Kidney (tissue), 13 donors: ENCODE measurements at regions not wholly inside any gene's neighbourhood (a gene's known extent, or its start where the extent isn't known, plus 50 kb on each side); places are given as distances from the start of the nearest gene placed in this dataset.

Source experiments
- DNase-seq, 5 donors: peaks; one replicate each; pipeline ENCODE4 v3.0.0-alpha.2; 2013 to 2020
- FAIRE-seq: peaks from 2 replicates; lab custom pipeline; 2012; peaks lifted over from hg19 to GRCh38; lab: Jason Lieb, UNC
- H3K27ac ChIP-seq, 2 donors: one replicate each; pipeline ENCODE4 v1.7.0; 2013; ENCODE audit warnings: low read depth in 2 of 2, low read length in 2 of 2, inconsistent platforms in 1 of 2
- H3K27me3 ChIP-seq: one replicate; pipeline ENCODE4 v1.7.1; 2013; ENCODE audit warnings: low read length, inconsistent platforms; ENCODE audit not compliant: control insufficient read depth, insufficient read depth
- H3K36me3 ChIP-seq, 3 donors: one replicate each; pipeline versions ENCODE4 v1.7.0 to v1.7.1; 2013; ENCODE audit warnings: low read length in 3 of 3, control low read depth in 1 of 3, inconsistent platforms in 1 of 3; ENCODE audit not compliant: insufficient read depth in 3 of 3, control insufficient read depth in 2 of 3
- H3K4me1 ChIP-seq, 3 donors: one replicate each; pipeline versions ENCODE4 v1.7.0 to v1.7.1; 2013; ENCODE audit warnings: low read length in 3 of 3, inconsistent platforms in 1 of 3, low read depth in 1 of 3; ENCODE audit not compliant: control insufficient read depth in 2 of 3, insufficient read depth in 2 of 3
- H3K4me3 ChIP-seq, 3 donors: one replicate each; pipeline versions ENCODE4 v1.7.0 to v1.8.1; 2013; ENCODE audit warnings: low read length in 3 of 3, control low read depth in 1 of 3, inconsistent platforms in 1 of 3
- H3K9ac ChIP-seq, 3 donors: one replicate each; pipeline versions ENCODE4 v1.7.0 to v1.7.1; 2013; ENCODE audit warnings: low read length in 3 of 3, control low read depth in 1 of 3, inconsistent platforms in 1 of 3
- H3K9me3 ChIP-seq, 3 donors: one replicate each; pipeline versions ENCODE4 v1.7.0 to v1.7.1; 2013; ENCODE audit warnings: low read length in 3 of 3, control low read depth in 1 of 3, inconsistent platforms in 1 of 3; ENCODE audit not compliant: control insufficient read depth in 2 of 3, insufficient read depth in 1 of 3
- CTCF ChIP-seq: IDR thresholded peaks from 3 replicates; pipeline ENCODE4 v1.5.1; 2012; ENCODE audit warnings: mild to moderate bottlenecking, moderate library complexity, borderline replicate concordance; ENCODE audit not compliant: insufficient read depth; ENCODE audit errors: extremely low read depth
- intact Hi-C: fragments of 100-400 bp; cut with DNase I; formaldehyde crosslinking; loops from one replicate; pipeline ENCODE4 v1.11.1; 2022
- donor health status: control.
- donor health status: control.
- donor health status: control.
- donor health status: control.
- donor health status: control.
- donor health status: DM: yes; HTN: yes; CAD: no.
- donor health status: Normal renal cell carcinoma (clear cell type).

GRCh38 chrX:113906168-113906567 is 677.7 kb upstream of the HTR2C start:
- no peak for TF ChIP-seq CTCF
- DNase-seq: peak in 1 of 5 donors; percentile 44
- intact Hi-C loops: no loop called here

GRCh38 chrX:113892891-113893290 is 691.0 kb upstream of the HTR2C start:
- Histone ChIP-seq H3K4me1 (no peaks in the 10 kb centered on the region), H3K4me3 (no peak overlapping the region), H3K36me3 (no peaks in the 10 kb centered on the region), H3K9ac (no peak overlapping the region), H3K27ac (no peak overlapping the region), H3K27me3 (no peaks in the 10 kb centered on the region), H3K9me3 (no peaks in the 10 kb centered on the region)
- DNase-seq (no peak), FAIRE-seq (no peak)
- no peak for TF ChIP-seq CTCF
- intact Hi-C loops: no loop called here

More at GRCh38 chrX:113906168-113906567, 677.7 kb upstream of the HTR2C start:
- Histone ChIP-seq H3K27me3 (no peaks in the 10 kb centered on the region), H3K4me3 (no peak overlapping the region), H3K4me1 (no peaks in the 10 kb centered on the region), H3K9ac (no peak overlapping the region), H3K27ac (no peak overlapping the region), H3K36me3 (no peaks in the 10 kb centered on the region), H3K9me3 (no peaks in the 10 kb centered on the region)
- no peak for FAIRE-seq

DNA sequence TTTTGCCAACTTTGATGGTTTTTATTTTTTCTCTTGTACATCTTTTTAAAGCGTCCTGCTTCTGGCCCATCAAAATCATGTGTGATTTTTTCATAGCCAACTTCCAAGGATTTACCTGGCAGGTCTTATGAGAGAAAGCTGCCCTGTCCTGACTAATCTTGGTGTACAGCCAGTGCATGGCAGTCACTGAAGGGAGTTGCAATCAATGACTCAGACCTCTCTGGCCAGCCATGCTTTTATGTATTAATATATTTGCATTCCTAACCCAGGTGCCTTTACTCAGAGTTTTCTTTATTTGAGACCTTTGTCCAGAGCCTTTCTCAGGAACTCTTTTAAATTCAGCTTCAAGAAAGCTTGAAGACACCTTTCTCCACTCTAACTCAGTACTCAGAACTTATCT is 691.5 kb upstream of the HTR2C start:
- DNase-seq (no peak), FAIRE-seq (no peak)
- no peak overlapping the region for H3K9ac ChIP-seq
- TF ChIP-seq CTCF: no peak
- H3K36me3 ChIP-seq: no peaks in the 10 kb centered on the region
- intact Hi-C loops: no loop called here
- no peaks in the 10 kb centered on the region for H3K4me1 ChIP-seq
- no peaks in the 10 kb centered on the region for H3K9me3 ChIP-seq
- no peak overlapping the region for H3K27ac ChIP-seq
- H3K27me3 ChIP-seq: no peaks in the 10 kb centered on the region
- H3K4me3 ChIP-seq: no peak overlapping the region

GRCh38 chrX:113873056-113873455 is 710.8 kb upstream of the HTR2C start:
- no peaks in the 10 kb centered on the region for H3K9me3 ChIP-seq
- intact Hi-C loops: no loop called here
- no peak for TF ChIP-seq CTCF
- H3K9ac ChIP-seq: no peak overlapping the region
- no peak for FAIRE-seq
- peaks cover 2% of the 10 kb centered on the region for H3K27me3 ChIP-seq
- no peaks in the 10 kb centered on the region for H3K36me3 ChIP-seq
- no peak overlapping the region for H3K4me3 ChIP-seq
- no peaks in the 10 kb centered on the region for H3K4me1 ChIP-seq
- no peak for DNase-seq
- H3K27ac ChIP-seq: no peak overlapping the region
